Left colon (tissue), 2 donors: ENCODE measurements at regions not wholly inside any gene's neighbourhood (a gene's known extent, or its start where the extent isn't known, plus 50 kb on each side); places are given as distances from the start of the nearest gene placed in this dataset.

ENCODE experiments used
- ATAC-seq: fragments of 200-7000 bp; cut with Tn5 transposase; one replicate; pipeline ENCODE4 v1.9.1; 2020; ENCODE audit warnings: mild to moderate bottlenecking, moderate library complexity
- DNase-seq, 2 donors: peaks; one replicate each; pipeline ENCODE4 v3.0.0-alpha.2; 2020
- intact Hi-C, 2 donors: fragments of 100-400 bp; cut with DNase I in 1 of 2; cut with micrococcal nuclease in 1 of 2; formaldehyde crosslinking; loops; one replicate each; pipeline versions ENCODE4 v1.11.2 to v1.14.0; 2022; cut with DNase I, micrococcal nuclease
- donor health status: DM: no; HTN: no; CAD: no.
- donor health status: DM: yes; HTN: yes; CAD: no.

DNA sequence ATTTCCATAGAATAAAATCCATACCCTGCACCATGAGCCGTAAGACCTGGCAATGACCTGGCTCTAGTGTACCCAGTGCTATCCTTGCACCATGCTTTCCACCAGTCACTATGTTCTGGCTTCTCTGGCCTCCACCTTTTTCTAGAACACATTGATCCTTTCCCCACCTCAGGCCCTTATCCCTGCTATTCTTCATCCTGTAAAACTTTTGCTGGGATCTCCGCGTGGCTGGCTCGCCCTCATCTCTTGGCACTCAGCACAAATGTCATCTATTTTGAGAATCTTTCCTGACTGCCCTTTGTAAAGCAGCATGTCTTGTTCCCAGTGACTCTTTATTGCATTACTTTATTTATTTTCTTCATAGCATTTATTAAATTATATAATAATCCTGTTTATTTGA lies 169.8 kb upstream of the B3GALT2 start:
- intact Hi-C loops: no loop called here
- DNase-seq (no peak), ATAC-seq (no peak)

DNA sequence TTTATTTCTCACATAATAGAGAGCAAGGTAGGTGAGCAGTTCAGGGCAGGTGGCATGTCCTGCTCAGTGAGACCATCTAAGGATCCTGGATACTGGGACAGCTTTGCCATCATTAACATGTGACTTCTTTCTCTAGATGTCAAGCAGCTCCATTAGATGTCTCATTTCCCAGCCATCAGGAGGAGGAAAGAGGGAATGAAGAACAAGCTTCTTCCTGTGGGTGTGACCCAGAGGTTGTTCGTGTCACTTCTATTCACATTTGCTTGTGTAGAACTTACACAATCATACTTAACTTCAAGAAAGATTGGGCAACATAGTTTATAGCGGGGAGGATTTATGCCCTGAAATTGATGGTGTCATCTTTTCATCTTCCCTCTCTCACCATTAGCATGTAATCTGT lies 169.2 kb upstream of the B3GALT2 start:
- intact Hi-C loops: no loop called here
- ATAC-seq (peak; percentile 73), DNase-seq (no peak)

DNA sequence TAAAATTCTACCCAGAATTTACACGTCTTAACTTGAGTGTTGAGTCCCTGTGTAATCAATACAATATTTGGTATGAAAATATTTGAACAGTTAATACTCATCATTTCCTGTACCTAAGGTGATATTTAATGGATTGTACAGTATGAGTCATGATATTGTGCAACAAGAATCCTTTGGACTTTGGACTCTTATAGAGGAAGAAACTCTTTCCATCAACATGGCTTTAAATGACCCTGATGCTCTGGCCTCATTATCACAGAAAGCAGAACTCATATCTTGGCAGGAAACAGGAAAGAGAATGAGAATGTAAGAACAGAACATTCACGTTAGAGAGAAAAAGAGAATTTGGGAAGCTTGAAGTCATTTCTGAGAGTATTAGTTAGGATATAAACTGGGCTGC lies 168.8 kb upstream of the B3GALT2 start:
- peak; percentile 99 for ATAC-seq
- intact Hi-C loops: no loop called here
- no peak for DNase-seq

DNA sequence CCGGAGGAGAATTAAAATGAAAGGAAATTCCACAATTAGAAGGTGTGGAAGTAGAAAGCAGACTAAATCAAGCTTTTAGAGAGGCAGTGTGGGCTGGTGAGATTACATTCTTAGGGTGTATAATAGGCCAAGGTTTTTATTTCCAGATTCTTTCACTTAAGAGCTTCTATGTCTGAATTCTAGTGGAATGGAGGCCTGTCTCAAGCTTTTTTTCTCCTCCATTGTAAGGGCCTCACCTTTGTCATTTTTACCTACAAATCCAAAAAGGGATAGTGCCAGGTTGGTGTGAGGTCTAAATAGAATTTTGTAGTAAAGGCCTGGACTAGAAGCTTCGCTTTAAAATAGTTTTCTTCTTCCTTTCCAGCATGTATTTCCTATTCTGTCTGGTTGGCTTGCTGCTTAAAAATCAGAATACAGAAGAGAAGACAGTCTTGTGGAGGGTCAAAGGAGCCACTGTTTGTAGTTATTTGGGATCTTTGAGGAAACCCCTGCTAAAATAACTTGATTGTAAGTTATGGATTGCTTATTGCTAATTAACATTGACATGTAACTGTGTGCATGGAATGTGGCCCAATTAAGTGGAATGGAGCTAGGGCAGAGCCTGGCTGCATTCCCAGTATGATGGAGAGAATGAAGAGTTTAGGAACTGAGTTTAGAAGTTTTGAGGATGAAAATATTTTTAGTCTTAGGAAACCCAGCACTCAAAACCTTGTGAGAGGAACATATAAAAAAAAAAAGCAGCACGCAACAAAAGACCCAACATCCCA lies 162.5 kb upstream of the B3GALT2 start:
- ATAC-seq (no peak), DNase-seq (no peak)
- intact Hi-C loops: no loop called here

DNA sequence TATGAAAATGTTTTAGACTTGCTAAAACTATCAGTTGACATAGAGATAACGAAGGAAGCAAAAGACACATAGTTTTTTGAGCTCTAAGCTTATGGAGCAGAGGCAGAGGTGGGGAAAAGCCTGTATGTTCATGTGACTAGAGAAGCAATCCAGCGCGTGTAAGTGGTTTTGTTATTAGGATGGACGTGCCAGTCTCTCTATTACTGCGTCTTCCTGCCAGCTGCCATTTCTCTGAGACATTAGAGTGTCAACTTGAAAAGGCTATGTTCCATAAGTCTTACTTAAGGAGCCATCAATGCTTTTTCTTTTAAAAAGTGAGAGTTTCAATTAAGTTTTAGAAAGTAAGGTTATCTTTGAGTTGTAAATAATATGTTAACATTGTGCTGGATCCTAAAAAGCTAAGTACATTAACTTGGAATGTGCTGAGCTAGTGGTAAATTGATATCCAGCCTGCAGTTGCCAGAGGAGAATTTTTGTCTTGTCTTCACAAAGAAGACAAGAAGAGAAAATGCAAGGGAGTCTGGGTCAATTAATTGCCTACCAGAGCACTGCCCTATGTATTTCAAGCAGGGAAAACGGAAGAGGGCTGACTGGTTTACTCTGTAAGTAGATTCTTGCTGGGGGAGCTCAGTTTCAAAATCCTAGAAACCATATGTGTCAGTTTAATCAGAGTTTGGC lies 161.8 kb upstream of the B3GALT2 start:
- intact Hi-C loops: no loop called here
- DNase-seq: no peak
- ATAC-seq: no peak

DNA sequence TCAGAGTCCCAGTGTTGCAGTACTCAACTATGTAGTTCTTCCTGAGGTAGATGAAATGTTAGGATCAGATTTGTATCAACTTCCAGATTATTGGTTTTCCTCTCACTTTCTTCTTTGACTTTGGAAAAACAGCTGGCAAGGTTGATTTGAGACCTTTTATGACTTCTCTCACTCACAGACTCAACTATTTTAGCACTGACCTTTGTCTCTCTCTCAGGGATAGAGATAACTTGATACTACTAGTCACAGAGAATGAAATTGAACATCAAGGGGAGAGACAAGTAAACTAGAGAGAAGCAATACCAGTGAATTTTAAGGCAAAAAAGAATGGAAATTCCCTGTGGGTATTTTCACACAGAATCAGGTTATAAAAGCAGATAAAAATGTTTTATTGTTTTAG lies 159.7 kb upstream of the B3GALT2 start:
- intact Hi-C loops: no loop called here
- no peak for DNase-seq
- peak; percentile 68 for ATAC-seq

DNA sequence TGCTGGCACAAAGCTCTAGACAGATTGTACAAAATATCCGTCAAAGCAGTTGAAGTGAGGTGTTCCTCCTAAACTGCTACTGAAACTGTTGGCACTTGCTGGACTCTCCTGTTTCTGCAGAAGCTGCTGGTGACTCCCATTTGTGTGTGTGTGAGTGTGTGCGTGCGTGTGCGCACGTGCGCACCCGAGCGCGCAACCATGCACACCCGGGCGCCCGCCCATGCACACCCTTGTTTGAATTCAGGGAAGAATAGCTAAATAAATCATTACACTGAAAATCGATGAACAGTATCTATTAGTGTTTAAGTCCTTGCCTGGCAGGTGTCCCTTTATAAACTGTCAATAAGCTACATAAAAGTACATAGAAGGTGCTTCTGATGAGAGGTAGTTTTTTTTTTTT lies 156.4 kb upstream of the B3GALT2 start:
- no peak for DNase-seq

DNA sequence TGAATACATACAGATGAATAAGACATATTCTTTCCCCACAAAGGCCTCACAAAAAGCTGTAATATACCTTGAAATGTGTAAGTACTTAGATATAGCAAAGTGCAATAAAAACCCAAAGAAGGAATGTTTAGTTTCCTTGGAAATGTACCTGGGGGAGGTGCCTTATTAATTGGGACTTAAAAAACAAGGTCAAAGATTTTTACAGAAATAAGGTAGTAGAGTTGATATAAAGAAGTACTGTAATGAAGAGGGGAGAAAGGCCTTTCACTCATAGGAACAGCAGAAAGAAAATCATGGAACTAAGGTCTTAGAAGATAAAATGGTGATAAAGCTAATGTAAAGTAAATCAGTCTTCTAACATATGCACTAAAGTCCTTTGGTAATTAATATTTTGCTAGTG lies 153.9 kb upstream of the B3GALT2 start:
- intact Hi-C loops: no loop called here
- DNase-seq (no peak), ATAC-seq (no peak)

More for the DNA sequence above, 156.4 kb upstream of the B3GALT2 start:
- ATAC-seq: no peak
- intact Hi-C loops: no loop called here

DNA sequence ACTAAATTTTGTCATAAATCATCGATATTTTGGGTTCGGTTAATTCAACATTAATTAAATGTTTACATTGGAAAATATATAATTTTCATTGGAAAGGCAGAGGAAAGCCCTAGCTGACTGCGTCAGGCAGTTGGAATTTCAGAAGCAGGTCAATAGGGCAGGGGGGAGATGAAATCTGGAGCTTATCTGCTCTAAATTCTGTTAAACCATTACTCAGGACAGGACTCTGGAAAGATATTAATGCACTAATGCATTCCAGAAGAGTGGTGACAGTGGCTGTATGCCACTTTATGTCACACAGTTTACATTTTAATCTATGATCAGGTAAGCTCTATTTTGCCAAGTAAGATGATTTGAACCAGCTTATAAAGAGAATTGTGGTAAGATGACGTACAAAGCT lies 153.0 kb upstream of the B3GALT2 start:
- intact Hi-C loops: no loop called here
- ATAC-seq: no peak
- DNase-seq: no peak

DNA sequence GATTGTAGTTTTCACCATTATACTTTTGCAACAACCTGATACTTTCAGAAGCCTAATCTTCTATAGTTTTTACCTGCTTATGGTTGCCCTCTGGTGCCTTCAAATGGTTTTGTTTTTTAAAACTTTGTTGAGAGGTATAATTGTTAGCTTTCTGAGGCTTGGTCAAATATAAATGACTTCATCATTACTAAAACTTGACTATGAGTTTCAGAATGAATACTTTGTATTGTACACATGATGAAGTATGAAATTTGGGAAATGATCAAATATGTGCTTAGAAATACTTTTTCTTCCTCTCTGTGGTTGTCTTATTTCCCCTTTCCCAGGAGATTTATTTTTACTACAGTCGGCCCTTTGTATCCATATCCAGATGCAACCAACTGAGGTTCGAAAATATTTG lies 151.8 kb upstream of the B3GALT2 start:
- ATAC-seq (no peak), DNase-seq (no peak)
- intact Hi-C loops: no loop called here

DNA sequence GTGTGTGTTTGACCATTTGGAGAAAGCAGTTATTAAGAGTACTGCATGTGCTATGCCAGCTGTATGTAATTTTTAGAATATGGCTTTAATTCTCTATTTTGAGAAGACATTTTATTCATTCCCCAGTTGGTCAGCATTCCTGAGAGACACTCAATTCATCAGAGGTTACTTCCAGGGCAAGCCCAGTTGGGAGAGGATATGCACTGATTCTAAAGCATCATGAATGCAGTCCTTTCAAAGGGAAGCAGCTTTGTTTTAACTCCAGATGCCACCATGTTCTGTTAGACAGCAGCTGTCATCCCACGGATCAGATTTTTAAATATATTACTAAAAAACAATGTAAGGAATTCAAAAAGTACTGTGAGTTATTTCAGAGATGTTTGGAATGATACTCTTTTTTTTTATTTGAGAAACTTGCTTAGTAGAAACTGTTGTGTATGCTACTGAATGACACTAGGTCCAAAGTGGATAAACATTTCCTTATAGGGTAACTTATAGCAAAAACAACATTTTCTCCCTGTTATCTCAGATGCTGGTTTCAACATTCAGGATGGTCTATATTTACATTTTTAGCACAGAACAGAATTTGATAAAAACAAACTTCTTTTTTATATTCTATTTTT lies 149.5 kb upstream of the B3GALT2 start:
- DNase-seq (no peak), ATAC-seq (no peak)
- intact Hi-C loops: no loop called here

DNA sequence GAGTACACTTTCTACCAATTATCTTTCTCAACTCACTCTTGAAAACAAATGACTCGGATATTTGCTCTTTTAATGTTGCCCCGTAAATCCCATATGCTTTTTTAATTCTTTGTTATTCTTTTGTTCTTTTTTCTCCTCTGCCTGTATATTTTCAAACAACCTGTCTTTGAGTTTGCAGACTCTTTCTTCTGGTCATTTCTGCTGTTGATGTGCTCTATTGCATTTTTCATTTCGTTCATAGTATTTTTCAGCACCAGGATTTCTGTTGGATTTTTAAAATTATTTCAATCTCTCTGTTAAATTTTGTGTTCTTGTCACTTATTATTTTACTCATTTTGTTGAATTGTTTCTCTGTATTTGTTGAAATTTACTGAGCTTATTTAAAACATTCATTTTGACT lies 146.8 kb upstream of the B3GALT2 start:
- ATAC-seq (no peak), DNase-seq (no peak)
- intact Hi-C loops: no loop called here

DNA sequence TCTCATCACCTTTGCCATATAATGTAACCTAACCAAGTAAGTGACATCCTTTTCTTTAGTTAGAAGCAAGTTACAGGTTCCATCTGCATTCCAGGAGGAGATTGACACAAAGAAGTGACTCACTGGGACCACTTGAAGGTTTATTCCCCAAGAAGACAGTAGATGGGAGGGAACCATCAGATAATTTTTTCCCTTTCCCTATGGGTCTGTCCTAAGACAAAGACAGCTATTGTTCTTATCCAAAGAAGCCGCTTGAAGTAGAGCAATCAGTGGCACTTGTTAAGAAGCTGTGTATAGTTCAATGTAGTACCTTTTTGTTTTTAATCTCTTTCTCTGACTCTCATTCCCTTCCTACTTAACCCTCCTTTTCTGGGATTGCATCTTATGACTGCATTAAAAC lies 139.9 kb upstream of the B3GALT2 start:
- DNase-seq: no peak
- intact Hi-C loops: no loop called here
- ATAC-seq: no peak

DNA sequence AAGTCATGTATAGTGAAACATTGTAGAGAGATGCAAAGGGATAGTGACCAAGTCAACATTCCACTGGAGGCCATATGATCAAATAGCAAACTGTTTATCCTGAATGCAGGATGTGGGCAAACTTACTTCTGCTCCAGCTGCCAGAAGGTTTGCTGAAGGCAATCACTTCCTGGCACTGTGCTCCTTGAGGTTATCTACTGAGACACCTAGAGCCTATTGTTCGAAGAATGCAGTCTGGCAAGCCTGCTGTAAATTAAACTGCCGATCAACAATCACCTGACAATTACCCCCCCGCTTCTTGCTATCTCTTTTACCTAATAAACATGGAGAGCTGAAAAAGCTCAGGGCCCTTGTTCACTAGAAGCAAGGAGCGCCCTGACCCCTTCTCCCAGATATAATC lies 139.4 kb upstream of the B3GALT2 start:
- intact Hi-C loops: no loop called here
- DNase-seq (no peak), ATAC-seq (no peak)

DNA sequence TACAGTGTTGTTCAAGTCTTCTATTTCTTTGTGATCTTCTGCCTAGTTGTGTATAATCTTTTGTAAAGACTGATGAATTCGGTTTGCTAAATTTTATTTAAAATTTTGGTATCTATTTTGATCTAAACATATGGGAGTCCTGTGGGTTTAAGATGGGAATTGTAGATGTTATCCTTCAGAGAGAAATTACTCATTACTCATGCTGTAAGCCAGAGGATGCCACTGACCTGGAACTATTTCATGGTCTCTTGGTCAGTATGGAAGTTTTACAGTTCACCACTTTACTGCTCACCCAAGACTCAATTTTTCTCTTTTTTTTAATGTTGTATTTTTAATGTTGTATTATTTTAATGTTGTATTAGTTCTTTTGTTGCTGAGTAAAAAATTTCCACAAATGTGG lies 138.6 kb upstream of the B3GALT2 start:
- intact Hi-C loops: no loop called here
- DNase-seq (no peak), ATAC-seq (no peak)

DNA sequence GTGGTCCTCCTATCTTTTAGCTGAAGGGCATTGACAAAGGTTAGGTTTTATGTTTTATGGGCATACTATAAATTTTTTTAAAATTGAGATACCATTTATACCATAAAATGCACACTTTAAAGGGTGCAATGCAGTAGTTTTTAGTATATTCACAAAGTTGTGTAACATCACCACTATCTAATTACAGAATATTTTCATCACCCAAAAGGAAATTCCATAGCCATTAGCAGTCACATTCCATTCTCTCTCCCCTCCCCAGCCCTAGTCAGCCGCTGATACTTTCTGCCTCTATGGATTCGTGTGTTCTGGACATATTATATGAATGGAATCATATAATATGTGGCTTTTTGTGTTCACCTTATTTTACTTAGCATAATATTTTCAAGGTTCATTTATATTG lies 135.8 kb upstream of the B3GALT2 start:
- DNase-seq (no peak), ATAC-seq (no peak)
- intact Hi-C loops: no loop called here

DNA sequence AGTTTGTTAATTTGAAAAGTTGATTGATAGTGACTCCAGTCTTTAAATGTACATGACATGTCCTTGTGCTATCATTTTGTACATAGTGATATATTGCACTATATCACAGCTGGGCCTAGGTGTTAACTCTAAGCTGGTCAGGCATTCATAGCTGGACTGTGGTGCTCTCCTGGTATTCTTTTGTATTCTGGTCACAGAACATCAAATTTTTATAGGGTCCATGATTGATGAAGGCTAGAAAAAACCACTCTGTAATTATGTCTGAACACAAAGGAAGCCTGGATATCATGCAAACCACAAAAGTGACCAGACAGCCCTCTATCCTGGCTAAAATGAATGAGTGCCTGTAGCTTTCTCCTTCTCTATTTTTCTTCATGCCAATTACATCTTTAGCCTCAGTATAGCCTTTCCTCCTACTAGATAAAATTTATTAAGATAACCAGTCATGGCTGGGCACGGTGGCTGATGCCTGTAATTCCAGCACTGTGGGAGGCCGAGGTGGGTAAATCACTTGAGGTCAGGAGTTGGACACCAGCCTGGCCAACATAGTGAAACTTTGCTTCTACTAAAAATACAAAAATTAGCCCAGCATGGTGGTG lies 134.9 kb upstream of the B3GALT2 start:
- ATAC-seq (no peak), DNase-seq (no peak)
- intact Hi-C loops: no loop called here

DNA sequence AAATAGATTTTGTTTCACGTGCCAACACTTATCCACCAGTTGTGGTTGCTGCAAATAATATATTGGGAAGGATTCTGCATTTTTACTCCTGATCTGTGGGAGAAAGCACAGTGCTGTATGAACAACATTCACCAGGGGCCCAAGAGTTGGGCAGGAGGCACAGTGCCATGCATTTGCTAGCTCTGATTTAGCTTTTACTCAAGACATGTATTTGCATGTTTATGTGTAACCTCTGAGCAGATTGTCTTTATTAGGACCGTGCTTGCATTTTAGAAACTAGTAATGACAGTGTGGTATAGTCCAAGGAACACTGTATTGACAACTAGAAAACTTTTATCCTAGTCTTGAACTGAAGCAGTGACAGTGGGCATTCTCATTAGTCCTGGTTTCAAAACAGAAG lies 133.9 kb upstream of the B3GALT2 start:
- no peak for DNase-seq
- ATAC-seq: no peak
- intact Hi-C loops: no loop called here

DNA sequence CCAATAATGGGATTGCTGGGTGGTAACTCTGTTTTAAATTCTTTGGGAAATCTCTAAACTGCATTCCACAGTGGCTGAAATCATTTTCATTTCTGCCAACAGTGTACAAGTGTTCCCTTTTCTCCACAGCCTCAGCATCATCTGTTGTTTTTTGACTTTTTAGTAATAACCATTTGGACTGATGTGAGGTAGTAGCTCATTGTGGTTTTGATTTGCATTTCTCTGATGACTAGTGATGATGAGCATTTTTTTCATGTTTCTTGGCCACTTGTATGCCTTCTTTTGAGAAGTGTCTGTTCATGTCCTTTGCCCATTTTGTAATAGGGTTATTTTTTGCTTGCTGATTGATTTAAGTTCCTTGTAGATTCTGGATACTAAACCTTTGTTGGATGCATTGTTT lies 131.9 kb upstream of the B3GALT2 start:
- no peak for ATAC-seq
- intact Hi-C loops: no loop called here

More for the DNA sequence above, 131.9 kb upstream of the B3GALT2 start:
- DNase-seq: no peak
